Activated T-cell treated with anti-CD3 and anti-CD28 coated beads, Interleukin-2, amount 50 U/mL, for 48 hours (primary cell): ENCODE measurements at regions not wholly inside any gene's neighbourhood (a gene's known extent, or its start where the extent isn't known, plus 50 kb on each side); places are given as distances from the start of the nearest gene placed in this dataset.
"Not testable (repeated sequence)": the region's sequence is repeated elsewhere in the genome, so short reads cannot be mapped to it uniquely, and the experiment has no call there.

Experiments used
- DNase-seq, 2 experiments: peaks; one replicate each; pipeline ENCODE4 v3.0.0-alpha.2; 2020

DNA sequence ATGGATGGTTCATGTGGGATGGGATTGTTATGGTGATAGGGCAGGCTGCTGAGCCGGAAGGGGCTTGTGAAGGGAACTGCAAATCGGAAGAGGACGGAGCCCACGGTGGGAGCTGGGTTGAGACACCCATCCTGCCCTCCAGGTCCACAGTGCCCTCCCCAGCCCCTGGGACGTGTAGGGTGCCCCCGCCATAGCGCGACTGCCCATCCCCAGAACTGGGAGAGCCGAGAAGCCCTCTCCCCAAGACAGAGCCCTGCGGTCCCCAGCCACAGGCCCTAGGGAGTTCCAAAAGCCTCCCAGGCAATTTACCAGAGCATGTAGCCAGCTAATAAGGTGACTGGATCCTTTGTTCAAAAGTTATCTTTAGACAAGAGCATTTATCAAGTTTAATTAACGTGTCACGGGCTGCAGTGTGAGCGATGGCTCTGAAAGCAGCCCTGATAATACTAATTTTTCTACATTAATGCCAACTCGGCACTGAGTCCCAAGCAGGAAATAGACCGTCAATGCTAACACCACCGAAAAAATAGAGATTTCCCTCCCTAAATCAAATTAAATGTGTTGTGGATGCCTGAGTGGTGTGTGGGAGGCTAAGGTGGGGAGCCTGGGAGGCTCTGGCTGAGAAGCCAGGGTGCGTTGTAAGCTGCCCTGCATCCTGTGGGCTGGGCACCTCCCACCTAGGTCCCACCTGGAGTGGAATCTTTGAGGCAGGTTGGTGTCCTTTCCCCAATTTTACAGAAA is 76.8 kb upstream of the RTL6 start:
- no peak for DNase-seq

DNA sequence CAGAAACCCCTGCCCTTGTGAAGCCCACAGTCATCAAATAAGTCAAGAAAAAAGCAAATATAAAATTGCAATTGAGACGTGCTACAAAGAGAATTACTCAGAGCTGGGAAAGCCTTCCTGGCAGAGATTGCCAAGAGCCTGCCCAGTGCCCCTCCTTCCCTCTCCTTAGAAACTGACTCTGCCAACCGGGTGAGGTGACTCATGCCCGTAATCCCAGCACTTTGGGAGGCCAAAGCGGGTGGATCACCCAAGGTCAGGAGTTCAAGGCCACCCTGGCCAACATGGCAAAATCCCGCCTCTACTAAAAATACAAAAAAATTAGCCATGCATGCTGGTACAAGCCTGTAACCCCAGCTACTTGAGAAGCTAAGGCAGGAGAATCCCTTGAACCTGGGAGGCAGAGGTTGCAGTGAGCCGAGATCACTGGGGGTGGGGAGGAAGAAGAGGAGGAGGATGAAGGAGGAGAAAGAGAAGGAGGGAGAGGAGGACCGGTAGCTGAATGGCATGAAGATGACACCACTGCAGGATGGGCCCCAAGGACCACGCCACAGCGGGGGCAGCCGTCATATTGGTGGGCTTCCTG is 76.1 kb upstream of the RTL6 start:
- DNase-seq: no peak

DNA sequence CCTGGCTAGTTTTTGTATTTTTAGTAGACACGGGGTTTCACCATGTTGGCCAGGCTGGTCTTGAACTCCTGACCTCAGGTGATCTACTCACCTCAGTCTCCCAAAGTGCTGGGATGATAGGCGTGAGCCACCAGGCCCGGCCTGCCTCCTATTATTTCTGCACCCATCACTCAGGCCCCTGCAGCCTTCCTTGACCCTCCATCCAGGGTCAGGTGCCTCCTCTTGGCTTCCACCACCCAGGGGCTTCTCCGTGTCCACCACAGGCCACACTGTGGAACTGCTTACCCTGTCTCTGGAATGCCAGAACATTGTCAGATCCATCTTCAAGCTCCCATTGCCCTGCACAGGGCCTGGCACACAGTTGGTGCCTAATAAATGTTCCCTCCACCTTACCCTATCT is 75.4 kb upstream of the RTL6 start:
- no peak for DNase-seq

DNA sequence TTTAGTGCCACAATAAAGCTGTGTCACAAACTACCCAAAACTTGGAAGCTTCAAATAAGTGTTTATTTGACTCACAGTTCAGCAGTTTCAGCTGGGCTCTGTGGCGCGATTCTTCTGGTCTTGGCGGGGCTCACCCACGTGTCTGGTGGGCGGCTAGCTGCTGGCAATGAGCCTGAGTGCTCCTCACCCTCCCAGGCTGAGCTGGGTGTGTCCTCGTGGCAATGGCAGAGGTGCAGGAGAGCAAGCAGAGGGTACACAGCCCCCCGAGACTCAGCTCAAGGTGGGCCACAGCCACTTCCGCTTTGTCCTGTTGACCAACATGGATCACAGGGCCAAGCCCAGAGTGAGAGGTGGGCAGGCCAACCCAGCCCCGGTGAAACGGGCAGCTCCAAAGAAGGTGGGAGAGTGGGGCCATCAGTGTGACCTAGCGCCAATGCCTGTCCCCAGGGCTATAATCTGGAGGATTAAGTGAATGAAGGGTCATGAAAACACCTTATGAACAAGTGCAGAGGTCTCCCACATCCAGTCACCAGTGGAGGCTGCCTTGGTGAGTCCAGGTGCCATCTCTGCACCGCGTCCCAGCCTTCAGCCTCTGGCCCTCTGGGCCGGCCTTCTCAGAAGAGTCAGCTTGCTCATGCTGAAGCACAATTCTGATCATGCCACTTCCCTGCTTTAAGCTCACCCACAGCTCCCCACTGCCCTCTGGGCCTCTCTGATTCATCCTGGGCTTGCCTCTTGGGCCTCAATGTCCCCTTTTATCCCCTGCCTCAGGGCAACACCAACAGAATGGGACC is 74.6 kb upstream of the RTL6 start:
- no peak for DNase-seq

DNA sequence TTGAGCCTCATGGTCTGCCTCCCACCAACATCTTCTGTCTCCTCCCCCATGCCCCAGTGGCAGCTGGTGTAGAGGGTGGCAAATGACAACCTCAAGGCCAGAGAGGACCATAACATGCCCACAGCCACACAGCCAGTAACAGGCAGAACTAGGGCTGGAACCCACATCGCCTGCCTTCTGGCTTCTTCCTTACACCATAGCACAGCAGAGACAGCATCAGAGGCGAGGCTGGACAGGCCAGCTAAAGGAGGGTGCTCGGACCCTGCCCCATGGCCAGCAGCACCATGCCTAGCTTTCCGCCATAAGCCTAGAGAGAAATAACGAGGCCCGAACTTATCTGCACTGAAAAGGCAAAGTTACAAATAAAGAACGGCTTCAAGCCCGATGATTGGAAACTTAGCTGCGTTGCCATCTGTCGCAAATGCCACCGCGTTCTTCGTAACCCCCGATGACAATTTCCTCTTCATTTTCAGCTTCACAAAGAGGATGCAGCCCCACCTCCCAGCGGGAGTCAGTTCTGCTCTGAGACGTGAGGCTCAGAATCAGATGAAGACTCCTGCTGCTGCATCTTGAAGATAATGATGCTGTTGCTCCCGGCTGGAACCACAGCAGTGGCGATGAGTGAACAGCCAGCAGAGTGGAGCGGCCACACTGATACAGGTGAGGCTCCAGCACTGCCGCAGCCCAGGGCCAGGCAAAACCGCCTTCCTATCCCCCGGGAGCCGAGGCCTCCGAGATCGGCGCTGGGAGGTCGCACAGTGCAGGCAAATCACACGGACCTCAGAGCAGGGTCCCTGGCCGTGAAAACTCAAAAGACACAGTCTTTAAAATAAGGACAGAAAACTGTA is 73.8 kb upstream of the RTL6 start:
- no peak for DNase-seq

DNA sequence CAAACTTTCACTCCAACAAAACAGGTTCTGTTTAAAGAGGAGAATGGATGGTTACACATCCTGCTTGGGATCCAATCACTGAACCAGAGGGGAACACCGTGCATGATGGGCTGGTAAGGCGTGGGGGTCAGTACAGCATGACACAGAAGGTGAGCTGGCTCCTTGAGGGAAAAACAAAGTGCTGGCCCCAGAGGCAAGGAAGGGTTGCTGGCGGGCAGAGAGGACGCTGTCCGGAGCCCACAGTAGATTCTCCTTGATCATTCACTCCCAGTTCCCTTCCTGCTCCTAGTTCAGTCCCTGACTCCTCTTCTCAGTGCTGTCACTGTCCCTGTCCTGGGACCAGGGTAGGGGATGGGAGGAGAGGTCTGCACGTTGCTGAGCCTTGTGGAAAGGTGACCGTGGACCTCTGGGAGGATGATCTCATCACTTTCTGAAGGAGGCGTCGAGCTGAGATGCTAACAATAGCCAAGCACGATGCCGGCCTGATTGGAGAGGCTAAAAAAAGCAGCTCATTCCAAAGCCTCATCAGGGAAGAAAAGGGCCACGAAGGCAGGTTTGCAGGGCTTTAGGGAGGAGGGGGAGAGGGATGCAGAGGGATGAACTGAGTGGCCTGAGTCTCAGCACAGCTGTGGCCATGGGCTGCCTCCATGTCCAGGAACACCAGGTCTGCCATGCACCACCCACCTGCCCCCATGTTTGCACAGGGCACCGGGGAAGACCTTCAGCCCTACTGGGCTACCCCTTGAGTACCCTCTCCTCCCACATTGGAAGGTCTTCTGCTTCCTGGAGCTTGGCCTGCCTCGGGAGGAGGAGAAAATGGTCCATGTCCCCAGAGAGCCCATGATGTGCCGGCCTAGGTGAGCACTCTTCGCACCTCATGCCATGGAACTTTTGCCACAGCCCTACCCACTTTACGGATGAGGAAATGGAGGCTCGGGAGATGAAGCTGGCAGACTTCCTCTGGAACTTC is 72.7 kb upstream of the RTL6 start:
- no peak for DNase-seq

DNA sequence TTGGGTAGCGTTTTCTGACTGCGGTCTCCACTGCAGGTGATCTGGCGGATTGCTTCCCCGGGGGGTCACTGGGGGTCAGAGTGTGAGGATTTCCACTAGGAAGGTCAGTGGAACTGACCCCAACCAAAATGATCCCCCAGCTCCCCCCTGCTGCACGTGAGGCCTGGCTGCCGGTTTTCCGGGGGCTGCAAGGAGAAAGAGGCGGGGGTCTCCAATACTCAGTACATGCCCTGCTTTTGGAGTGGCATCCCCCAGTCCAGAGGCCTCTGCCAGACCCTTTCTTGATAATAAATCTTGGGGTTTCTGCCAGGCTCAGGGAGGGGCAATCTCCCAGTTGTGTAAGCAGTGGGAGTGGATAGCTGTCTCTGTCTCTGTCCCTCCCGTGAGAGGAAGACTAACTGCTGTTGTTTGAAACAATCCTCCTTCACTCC is 71.5 kb upstream of the RTL6 start:
- no peak for DNase-seq

DNA sequence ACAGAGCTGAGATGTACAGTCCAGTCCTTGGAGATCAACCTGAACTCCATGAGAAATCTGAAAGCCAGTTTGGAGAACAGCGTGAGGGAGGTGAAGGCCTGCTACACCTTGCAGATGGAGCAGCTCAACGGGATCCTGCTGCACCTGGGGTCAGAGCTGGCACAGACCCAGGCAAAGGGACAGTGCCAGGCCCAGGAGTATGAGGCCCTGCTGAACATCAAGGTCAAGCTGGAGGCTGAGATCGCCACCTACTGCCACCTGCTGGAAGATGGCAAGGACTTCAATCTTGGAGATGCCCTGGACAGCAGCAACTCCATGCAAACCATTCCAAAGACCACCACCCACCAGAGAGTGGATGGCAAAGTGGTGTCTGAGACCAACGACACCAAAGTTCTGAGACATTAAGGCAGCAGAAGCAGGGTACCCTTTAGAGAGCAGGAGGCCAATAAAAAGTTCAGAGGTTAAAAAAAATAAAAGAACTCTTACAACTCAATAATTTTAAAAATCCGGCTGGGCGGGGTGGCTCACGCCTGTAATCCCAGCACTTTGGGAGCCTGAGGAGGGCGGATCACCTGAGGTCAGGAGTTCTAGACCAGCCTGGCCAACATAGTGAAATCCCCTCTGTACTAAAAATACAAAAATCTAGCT is 69.9 kb upstream of the RTL6 start:
- DNase-seq: peak; percentile 66 to 67

DNA sequence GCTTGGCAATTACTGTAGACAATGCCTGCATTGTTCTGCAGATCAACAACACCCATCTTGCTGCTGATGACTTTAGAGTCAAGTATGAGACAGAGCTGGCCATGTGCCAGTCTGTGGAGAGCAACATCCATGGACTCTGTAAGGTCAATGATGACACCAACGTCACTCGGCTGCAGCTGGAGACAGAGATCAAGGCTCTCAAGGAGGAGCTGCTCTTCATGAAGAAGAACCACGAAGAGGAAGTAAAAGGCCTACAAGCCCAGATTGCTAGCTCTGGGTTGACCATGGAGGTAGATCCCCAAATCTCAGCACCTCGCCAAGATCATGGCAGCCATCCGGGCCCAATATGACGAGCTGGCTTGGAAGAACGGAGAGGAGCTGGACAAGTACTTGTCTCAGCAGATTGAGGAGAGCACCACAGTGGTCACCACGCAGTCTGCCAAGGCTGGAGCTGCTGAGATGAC is 69.4 kb upstream of the RTL6 start:
- not testable (repeated sequence) for DNase-seq

DNA sequence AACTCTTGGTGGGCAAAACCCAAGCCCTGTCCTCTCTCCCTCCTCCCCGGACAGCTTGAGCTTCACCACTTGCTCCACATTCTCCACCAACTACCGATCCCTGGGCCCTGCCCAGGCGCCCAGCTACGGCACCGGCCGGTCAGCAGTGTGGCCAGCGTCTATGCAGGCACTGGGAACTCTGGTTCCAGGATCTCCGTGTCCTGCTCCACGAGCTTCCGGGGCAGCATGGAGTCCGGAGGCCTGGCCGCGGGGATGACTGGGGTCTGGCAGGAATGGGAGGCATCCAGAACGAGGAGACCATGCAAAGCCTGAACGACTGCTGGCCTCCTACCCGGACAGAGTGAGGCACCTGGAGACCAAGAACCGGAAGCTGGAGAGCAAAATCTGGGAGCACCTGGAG is 68.9 kb upstream of the RTL6 start:
- DNase-seq: no peak

DNA sequence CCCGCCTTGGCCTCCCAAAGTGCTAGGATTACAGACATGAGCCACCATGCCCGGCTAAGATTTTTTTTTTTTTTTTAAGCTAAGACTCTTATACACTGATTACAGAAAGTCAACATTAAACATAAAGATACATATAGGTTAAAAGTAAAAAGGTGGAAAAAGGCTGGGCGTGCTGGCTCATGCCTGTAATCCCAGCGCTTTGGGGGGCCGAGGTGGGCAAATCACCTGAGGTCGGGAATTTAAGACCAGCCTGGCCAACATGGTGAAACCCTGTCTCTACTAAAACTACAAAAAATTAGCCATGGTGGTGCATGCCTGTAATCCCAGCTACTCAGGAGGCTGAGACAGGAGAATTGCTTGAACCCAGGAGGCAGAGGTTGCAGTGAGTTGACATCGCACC is 64.6 kb upstream of the RTL6 start:
- not testable (repeated sequence) for DNase-seq

DNA sequence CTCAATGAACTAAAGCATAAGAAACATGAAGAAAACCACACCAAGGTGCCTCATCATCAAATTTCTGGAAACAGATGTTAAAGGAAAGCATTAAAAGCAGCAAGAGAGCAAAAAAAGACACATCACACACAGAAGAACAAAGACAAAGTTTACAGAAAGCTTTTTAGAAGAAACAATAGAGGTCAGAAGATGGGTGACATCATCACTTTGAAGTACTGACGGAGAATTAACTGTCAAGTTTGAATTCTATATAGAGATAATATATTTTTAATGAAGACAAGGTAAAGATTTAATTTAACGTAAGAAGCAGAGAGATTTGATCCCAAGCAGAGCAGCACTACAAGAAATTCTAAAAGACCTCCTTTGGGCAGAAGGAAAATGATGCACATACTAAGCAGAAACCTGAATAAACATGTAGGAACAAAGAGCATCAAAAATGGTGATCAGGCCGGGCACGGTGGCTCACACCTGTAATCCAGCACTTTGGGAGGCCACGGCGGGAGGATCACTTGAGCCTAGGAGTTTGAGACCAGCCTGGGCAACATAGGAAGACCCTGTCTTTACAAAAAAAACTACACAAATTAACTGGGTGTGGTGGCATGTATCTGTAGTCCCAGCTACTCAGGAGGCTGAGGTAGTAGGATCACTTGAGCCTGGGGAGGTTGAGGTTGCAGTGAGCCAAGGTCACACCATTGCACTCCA is 63.3 kb upstream of the RTL6 start:
- DNase-seq: no peak

DNA sequence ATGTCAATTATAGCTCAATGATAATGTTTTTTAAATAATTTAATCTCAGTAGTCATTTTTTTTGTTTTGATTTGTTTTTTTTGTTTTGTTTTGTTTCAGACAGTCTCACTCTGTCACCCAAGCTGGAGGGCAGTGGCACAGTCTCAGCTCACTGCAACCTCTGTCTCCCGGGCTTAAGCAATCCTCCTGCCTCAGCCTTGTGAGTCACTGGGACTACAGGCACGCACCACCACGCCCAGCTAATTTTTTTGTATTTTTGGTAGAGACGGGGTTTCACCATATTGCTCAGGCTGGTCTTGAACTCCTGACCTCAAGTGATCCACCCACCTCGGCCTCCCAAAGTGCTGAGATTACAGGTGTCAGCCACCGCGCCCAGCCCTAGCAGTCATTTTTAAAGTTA is 60.6 kb upstream of the RTL6 start:
- DNase-seq: not testable (repeated sequence)

DNA sequence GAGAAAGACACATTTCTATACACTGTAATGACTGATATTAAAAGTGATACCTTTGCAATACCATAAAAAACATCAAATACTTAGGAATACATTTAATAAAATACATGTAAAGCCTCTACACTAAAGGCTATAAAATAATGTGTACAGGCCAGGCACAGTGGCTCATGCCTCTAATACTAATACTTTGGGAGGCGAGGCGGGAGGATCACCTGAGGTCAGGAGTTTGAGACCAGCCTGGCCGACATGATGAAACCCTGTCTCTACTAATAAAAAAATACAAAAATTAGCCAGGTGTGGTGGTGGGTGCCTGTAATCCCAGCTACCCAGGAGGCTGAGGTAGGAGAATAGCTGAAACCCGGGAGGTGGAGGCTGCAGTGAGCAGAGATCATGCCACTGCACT is 59.8 kb upstream of the RTL6 start:
- DNase-seq: not testable (repeated sequence)

DNA sequence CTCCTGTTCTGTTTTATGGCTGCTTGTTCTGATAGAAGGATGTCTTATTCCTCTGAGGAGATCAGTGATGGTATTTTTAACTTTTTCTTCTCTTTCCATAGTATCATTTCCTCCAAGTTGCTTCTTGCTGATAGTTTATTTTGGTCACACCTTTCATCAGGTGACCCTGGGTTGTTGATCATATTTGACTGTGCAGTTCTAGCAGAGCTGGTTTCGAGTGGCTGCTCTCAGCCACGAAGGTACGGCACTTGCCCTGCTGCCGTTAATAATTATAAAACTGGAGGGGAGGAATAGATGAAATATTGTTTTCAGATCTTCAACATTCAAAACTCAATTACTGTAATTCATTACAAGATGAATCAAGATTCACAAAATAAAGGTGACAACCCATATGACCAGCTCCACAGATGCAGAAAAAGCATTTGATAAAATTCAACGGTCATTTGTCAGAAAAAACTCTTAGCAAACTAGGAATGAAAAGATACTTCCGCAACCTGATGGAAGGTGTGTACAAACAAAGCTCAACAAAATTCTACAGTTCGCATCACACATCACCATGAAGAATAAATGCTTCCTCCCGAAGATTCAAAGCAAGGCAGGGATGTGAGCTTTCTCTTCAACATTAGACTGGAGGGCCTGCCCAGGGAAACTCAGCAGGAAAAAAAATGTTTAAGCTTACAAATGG is 59.2 kb upstream of the RTL6 start:
- DNase-seq: no peak

DNA sequence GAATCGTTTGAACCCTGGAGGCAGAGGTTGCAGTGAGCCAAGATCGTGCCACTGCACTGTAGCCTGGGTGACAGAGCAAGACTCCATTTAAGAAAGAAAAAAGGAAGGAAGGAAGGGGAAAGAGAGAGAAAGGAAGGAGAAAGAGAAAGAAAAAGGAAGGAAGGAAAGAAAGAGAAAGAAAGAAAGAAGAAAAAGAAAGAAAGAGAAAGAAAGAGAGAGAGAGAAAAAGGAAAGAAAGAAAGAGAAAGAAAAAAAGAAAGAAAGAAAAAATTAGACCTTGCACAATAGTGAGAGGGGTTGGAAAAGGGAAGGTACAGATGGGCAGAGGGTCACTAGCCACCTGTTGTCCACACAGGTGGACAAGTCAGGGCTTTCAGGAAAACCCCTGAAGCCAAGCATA is 57.6 kb upstream of the RTL6 start:
- no peak for DNase-seq

DNA sequence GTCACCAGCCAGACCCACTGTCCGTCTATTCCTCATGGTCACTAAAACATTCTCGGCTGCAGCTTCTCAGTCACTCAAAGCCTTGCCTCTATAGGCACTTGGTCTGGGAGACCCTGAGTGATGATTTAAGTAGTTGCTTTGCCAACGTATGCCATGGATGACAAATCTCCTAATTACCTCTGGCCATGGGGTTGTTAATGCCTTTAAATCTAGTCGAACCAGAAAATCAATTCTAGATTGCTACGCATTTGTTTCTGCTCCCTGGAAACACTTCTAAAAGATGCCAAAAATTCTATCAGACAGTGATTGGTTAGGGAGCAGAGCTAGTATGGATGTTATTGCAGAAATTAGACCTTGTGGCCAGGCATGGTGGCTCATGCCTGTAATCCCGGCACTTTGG is 57.0 kb upstream of the RTL6 start:
- no peak for DNase-seq

DNA sequence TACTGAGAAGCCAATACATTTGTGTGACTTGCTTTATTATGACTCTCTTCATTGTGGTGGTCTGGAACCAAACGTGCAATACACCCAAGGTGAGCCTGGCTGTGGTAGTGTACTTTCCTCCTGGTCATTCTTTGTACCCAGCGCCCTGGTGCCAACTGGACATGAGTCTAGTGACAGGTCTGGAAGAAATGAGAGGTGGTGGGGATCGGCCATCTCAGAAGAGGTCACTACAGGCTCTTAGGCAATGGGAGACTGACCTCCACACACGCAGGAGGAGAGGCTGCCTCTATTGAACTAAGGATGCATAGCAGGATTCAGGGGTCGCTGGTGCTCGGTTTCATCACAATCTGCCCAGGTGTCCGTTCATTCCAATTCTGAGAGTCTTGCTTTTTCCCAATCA is 56.4 kb upstream of the RTL6 start:
- no peak for DNase-seq

DNA sequence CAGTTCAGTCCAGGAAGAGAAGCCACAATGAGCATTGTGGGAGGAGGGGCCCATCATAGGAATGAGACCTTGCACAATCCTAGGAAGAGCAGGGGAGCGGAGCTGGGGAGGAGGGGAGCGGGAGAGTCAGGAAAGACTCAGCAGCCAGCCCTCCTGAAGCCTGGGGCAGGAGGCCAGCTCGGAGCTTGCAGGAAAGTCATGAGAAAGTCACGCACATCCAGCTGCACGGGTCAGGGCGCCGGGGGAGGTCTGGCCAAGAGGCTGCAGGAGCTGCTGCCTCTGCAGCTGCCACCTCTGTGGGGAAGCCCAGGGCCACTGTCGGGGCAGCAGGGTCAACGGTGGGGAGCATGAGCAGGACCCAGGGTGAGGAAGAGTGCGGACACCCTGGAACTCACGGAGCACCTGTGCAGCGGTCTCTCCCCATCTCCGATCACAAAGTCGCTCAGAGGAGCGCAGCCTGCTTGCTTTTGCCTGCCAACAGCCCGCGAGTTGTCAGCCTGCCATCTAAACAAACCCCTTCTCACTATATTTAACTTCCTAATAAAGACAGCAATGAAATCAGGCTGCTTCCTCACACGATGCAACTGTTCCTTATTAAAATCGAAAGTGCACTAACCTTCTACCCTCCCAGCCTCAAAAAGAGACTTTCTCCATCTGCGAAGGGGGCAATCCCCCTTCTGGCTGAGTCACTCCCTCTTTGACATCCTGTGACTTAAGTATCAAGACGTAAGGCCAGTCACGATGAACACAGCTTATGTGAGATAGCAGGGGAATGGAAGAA is 52.9 kb upstream of the RTL6 start:
- peak in 1 of 2 experiments; percentile 54 for DNase-seq
